DOHH2 (cell line): ENCODE measurements at regions not wholly inside any gene's neighbourhood (a gene's known extent, or its start where the extent isn't known, plus 50 kb on each side); places are given as distances from the start of the nearest gene placed in this dataset.

Experiments
- H3F3A ChIP-seq: fragments of 200-600 bp; sonication (generic), shearing (Covaris generic); 2 replicates; pipeline ENCODE4 v1.6.0; 2016; ENCODE audit warnings: antibody characterized with exemption, mild to moderate bottlenecking; ENCODE audit not compliant: control insufficient read depth, insufficient read depth
- H3K27ac ChIP-seq: fragments of 200-600 bp; sonication (generic); 2 replicates; pipeline ENCODE4 v1.5.1; 2014; ENCODE audit warnings: low read depth, mild to moderate bottlenecking, low read length, moderate library complexity
- H3K27me3 ChIP-seq: fragments of 200-600 bp; sonication (generic); 2 replicates; pipeline ENCODE4 v1.6.1; 2014; ENCODE audit warnings: mild to moderate bottlenecking, low read length, mixed read lengths; ENCODE audit not compliant: control insufficient read depth
- H3K36me3 ChIP-seq: fragments of 200-600 bp; sonication (generic); 2 replicates; pipeline ENCODE4 v1.6.1; 2014; ENCODE audit warnings: mild to moderate bottlenecking, low read length, moderate library complexity, mixed read lengths; ENCODE audit not compliant: control insufficient read depth
- H3K4me1 ChIP-seq: fragments of 200-600 bp; sonication (generic); 2 replicates; pipeline ENCODE4 v1.6.1; 2014; ENCODE audit warnings: mild to moderate bottlenecking, low read length, mixed read lengths; ENCODE audit not compliant: control insufficient read depth
- H3K4me2 ChIP-seq: fragments of 200-600 bp; sonication (generic); 2 replicates; pipeline ENCODE4 v1.6.0; 2014; ENCODE audit warnings: mild to moderate bottlenecking, low read length, moderate library complexity
- H3K4me3 ChIP-seq: fragments of 200-600 bp; sonication (generic); 2 replicates; pipeline ENCODE4 v1.5.1; 2014; ENCODE audit warnings: mild to moderate bottlenecking, low read length, mixed read lengths
- H3K79me2 ChIP-seq: fragments of 200-600 bp; sonication (generic); 2 replicates; pipeline ENCODE4 v1.6.1; 2014; ENCODE audit warnings: mild to moderate bottlenecking, low read length, mixed read lengths; ENCODE audit not compliant: control insufficient read depth
- H3K9me2 ChIP-seq: fragments of 200-600 bp; sonication (generic); replicated peaks from 2 replicates; pipeline ENCODE4 v1.6.1; 2014; ENCODE audit warnings: mild to moderate bottlenecking, low read length, mixed read lengths; ENCODE audit not compliant: control insufficient read depth
- H3K9me3 ChIP-seq: fragments of 200-600 bp; sonication (generic); 2 replicates; pipeline ENCODE4 v1.6.1; 2014; ENCODE audit warnings: antibody characterized with exemption, low read length, mixed read lengths; ENCODE audit not compliant: control insufficient read depth, insufficient read depth
- H4K20me1 ChIP-seq: fragments of 200-600 bp; sonication (generic); 2 replicates; pipeline ENCODE4 v1.6.0; 2014; ENCODE audit warnings: low read depth, mild to moderate bottlenecking, antibody characterized with exemption, low read length, moderate library complexity; ENCODE audit not compliant: control insufficient read depth, insufficient read depth
- CTCF ChIP-seq: fragments of 200-600 bp; sonication (generic); IDR thresholded peaks from one replicate; pipeline ENCODE4 v1.5.1; 2014; ENCODE audit warnings: antibody characterized with exemption, mild to moderate bottlenecking, low read depth, low read length; ENCODE audit not compliant: poor library complexity, severe bottlenecking
- EZH2phosphoT487 ChIP-seq: fragments of 200-600 bp; sonication (generic); IDR thresholded peaks from 2 replicates; pipeline ENCODE4 v1.6.1; 2017; ENCODE audit warnings: borderline replicate concordance, mild to moderate bottlenecking, antibody characterized with exemption, low read length, moderate library complexity, mixed read lengths

DNA sequence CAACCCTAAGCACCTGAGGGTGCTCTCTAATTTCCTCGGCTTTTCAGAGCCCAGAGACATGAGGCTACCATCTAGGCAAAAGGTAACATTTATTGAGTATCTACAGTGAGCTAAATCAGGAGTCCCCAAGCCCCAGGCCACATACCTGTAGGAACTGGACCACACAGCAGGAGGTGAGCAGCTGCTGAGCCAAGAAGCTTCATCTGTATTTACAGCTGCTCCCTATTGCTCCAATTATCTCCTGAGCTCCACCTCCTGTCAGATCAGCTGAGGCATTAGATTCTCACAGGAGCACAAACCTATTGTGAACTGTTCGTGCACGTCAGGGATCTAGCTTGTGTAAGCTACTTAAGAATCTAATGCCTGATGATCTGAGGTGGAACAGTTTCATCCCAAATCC lies 70.2 kb downstream of the RND3 start:
- Histone ChIP-seq H3K27me3 (no peaks in the 10 kb centered on the region), H3K4me3 (no peak overlapping the region), H4K20me1 (no peaks in the 10 kb centered on the region), H3F3A (no peaks in the 10 kb centered on the region), H3K79me2 (no peaks in the 10 kb centered on the region), H3K36me3 (no peaks in the 10 kb centered on the region), H3K27ac (no peak overlapping the region), H3K4me1 (no peaks in the 10 kb centered on the region), H3K9me2 (no peaks in the 10 kb centered on the region), H3K9me3 (no peaks in the 10 kb centered on the region), H3K4me2 (no peak overlapping the region)
- TF ChIP-seq EZH2phosphoT487 (no peak), CTCF (no peak)

DNA sequence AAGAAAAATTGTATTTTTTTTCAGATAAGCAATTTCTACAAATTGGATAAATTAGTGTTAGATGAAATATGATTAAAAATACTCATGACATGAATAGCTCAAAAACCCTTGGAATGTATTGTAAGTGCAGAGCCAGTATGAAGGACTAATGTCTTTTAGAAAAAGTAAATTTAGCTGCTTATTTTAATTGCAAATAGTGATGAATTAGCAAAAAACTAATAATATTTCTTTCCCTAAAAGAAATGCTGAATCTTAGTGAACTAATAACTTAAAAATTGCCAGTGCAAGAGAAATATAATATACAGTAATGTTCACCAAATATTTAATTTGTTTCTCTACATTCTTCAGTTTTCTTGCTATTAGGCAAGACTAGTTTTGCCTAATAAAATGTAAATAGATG lies 72.4 kb downstream of the RND3 start:
- Histone ChIP-seq H3F3A (no peaks in the 10 kb centered on the region), H3K9me3 (no peaks in the 10 kb centered on the region), H4K20me1 (no peaks in the 10 kb centered on the region), H3K4me2 (no peak overlapping the region), H3K9me2 (no peaks in the 10 kb centered on the region), H3K4me3 (no peak overlapping the region), H3K27me3 (no peaks in the 10 kb centered on the region), H3K79me2 (no peaks in the 10 kb centered on the region), H3K36me3 (no peaks in the 10 kb centered on the region), H3K27ac (no peak overlapping the region), H3K4me1 (no peaks in the 10 kb centered on the region)
- TF ChIP-seq CTCF (no peak), EZH2phosphoT487 (no peak)

DNA sequence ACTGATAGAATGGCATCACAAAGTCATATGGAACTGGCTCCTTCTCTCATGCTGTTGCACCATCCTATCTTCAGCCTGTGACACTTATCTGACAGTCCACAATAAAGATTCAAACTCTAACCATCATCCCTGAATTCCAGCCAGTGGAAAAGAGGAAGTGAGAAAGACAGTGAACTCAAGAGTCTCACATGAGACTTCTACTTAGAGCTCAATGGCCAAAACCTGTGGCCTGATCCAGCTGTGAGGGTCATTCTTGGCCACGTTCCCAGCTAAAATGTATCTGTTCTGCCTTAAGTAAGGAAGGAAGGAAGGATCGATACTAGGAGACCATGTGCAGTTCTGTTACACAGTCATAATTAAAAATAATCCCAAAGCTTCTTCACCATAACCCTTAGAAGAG lies 73.6 kb downstream of the RND3 start:
- no peaks in the 10 kb centered on the region for H3K9me3 ChIP-seq
- no peak overlapping the region for H3K4me3 ChIP-seq
- no peak overlapping the region for H3K27ac ChIP-seq
- H3K36me3 ChIP-seq: no peaks in the 10 kb centered on the region
- no peaks in the 10 kb centered on the region for H4K20me1 ChIP-seq
- H3K79me2 ChIP-seq: no peaks in the 10 kb centered on the region
- H3F3A ChIP-seq: no peaks in the 10 kb centered on the region
- no peaks in the 10 kb centered on the region for H3K9me2 ChIP-seq
- no peaks in the 10 kb centered on the region for H3K4me1 ChIP-seq
- no peaks in the 10 kb centered on the region for H3K27me3 ChIP-seq
- TF ChIP-seq CTCF: no peak
- no peak for TF ChIP-seq EZH2phosphoT487
- no peak overlapping the region for H3K4me2 ChIP-seq

GRCh38 chr2:150413366-150413765 lies 74.1 kb downstream of the RND3 start:
- Histone ChIP-seq H3K27me3 (no peaks in the 10 kb centered on the region), H3K4me1 (no peaks in the 10 kb centered on the region), H3K9me2 (no peaks in the 10 kb centered on the region), H3F3A (no peaks in the 10 kb centered on the region), H3K4me3 (no peak overlapping the region), H3K27ac (no peak overlapping the region), H4K20me1 (no peaks in the 10 kb centered on the region), H3K4me2 (no peak overlapping the region), H3K36me3 (no peaks in the 10 kb centered on the region), H3K79me2 (no peaks in the 10 kb centered on the region), H3K9me3 (no peaks in the 10 kb centered on the region)
- no peak for TF ChIP-seq EZH2phosphoT487
- no peak for TF ChIP-seq CTCF
